Loucy (cell line): ENCODE measurements at regions not wholly inside any gene's neighbourhood (a gene's known extent, or its start where the extent isn't known, plus 50 kb on each side); places are given as distances from the start of the nearest gene placed in this dataset.

ENCODE experiments used
- H2AFZ ChIP-seq: fragments of 200-600 bp; sonication (generic); 2 replicates; pipeline ENCODE4 v1.6.0; 2016; ENCODE audit warnings: antibody characterized with exemption, mild to moderate bottlenecking, low read length, moderate library complexity
- H3F3A ChIP-seq: fragments of 200-600 bp; 2 replicates; pipeline ENCODE4 v1.6.0; 2016; ENCODE audit warnings: antibody characterized with exemption, low read depth, mild to moderate bottlenecking
- H3K27me3 ChIP-seq: fragments of 200-600 bp; sonication (generic); 2 replicates; pipeline ENCODE4 v1.6.1; 2014; ENCODE audit warnings: low read length, mild to moderate bottlenecking; ENCODE audit not compliant: insufficient read depth, poor library complexity, severe bottlenecking
- H3K36me3 ChIP-seq: fragments of 200-600 bp; sonication (generic); 2 replicates; pipeline ENCODE4 v1.6.1; 2016; ENCODE audit warnings: low read length; ENCODE audit not compliant: insufficient read depth
- H3K4me1 ChIP-seq: fragments of 200-600 bp; sonication (generic); 2 replicates; pipeline ENCODE4 v1.5.1; 2014; ENCODE audit warnings: low read length, mild to moderate bottlenecking; ENCODE audit not compliant: insufficient read depth, poor library complexity, severe bottlenecking
- H3K4me2 ChIP-seq: fragments of 200-600 bp; sonication (generic); 2 replicates; pipeline ENCODE4 v1.6.0; 2014; ENCODE audit warnings: antibody characterized with exemption, low read length, low read depth, mild to moderate bottlenecking; ENCODE audit not compliant: poor library complexity, severe bottlenecking
- H3K4me3 ChIP-seq: fragments of 200-600 bp; sonication (generic); 2 replicates; pipeline ENCODE4 v1.5.1; 2014; ENCODE audit warnings: low read length, mild to moderate bottlenecking, mixed read lengths; ENCODE audit not compliant: poor library complexity, severe bottlenecking
- H3K79me2 ChIP-seq: fragments of 200-600 bp; sonication (generic); 2 replicates; pipeline ENCODE4 v1.6.1; 2014; ENCODE audit warnings: low read length; ENCODE audit not compliant: insufficient read depth
- H3K9ac ChIP-seq: fragments of 200-600 bp; sonication (generic); 2 replicates; pipeline ENCODE4 v1.6.0; 2014; ENCODE audit warnings: mild to moderate bottlenecking, low read depth, low read length, moderate library complexity; ENCODE audit not compliant: poor library complexity, severe bottlenecking
- H3K9me2 ChIP-seq: fragments of 200-600 bp; sonication (generic); replicated peaks from 2 replicates; pipeline ENCODE4 v1.6.1; 2016; ENCODE audit warnings: low read depth, low read length, mixed read lengths
- H3K9me3 ChIP-seq: fragments of 200-600 bp; sonication (generic); 2 replicates; pipeline ENCODE4 v1.6.1; 2014; ENCODE audit warnings: mild to moderate bottlenecking, antibody characterized with exemption, low read length, low read depth; ENCODE audit not compliant: insufficient read depth
- H4K20me1 ChIP-seq: fragments of 200-600 bp; sonication (generic); 2 replicates; pipeline ENCODE4 v1.6.0; 2014; ENCODE audit warnings: antibody characterized with exemption, low read length, mild to moderate bottlenecking; ENCODE audit not compliant: insufficient read depth, poor library complexity, severe bottlenecking
- CTCF ChIP-seq: fragments of 200-600 bp; sonication (generic); conservative IDR thresholded peaks from 2 replicates; pipeline ENCODE4 v1.5.1; 2014; ENCODE audit warnings: mild to moderate bottlenecking, antibody characterized with exemption, low read length
- EZH2phosphoT487 ChIP-seq: fragments of 200-600 bp; IDR thresholded peaks from 2 replicates; pipeline ENCODE4 v1.6.1; 2018; ENCODE audit warnings: antibody characterized with exemption, mild to moderate bottlenecking, moderate library complexity, borderline replicate concordance

GRCh38 chr1:213391445-213391844 is 340.4 kb downstream of the RPS6KC1 start:
- H2AFZ ChIP-seq, result no peak overlapping the region
- no peaks in the 10 kb centered on the region for H3K79me2 ChIP-seq
- no peak overlapping the region for H3K4me3 ChIP-seq
- TF ChIP-seq EZH2phosphoT487, result no peak
- no peak for TF ChIP-seq CTCF
- no peaks in the 10 kb centered on the region for H3K27me3 ChIP-seq
- H3K4me2 ChIP-seq, result no peak overlapping the region
- H3K9me3 ChIP-seq, result no peaks in the 10 kb centered on the region
- H3K4me1 ChIP-seq, result no peaks in the 10 kb centered on the region
- H3K36me3 ChIP-seq, result no peaks in the 10 kb centered on the region
- H3K9me2 ChIP-seq, result no peaks in the 10 kb centered on the region
- H3F3A ChIP-seq, result no peaks in the 10 kb centered on the region
- no peak overlapping the region for H3K9ac ChIP-seq
- no peaks in the 10 kb centered on the region for H4K20me1 ChIP-seq

GRCh38 chr1:213393860-213394259 is 342.8 kb downstream of the RPS6KC1 start:
- Histone ChIP-seq H3F3A (no peaks in the 10 kb centered on the region), H3K4me3 (no peak overlapping the region), H3K36me3 (no peaks in the 10 kb centered on the region), H3K4me2 (no peak overlapping the region), H3K9me3 (no peaks in the 10 kb centered on the region), H3K79me2 (no peaks in the 10 kb centered on the region), H3K27me3 (no peaks in the 10 kb centered on the region), H3K4me1 (no peaks in the 10 kb centered on the region), H4K20me1 (no peaks in the 10 kb centered on the region), H2AFZ (no peak overlapping the region), H3K9ac (no peak overlapping the region), H3K9me2 (no peaks in the 10 kb centered on the region)
- TF ChIP-seq EZH2phosphoT487 (no peak), CTCF (no peak)

- Histone ChIP-seq H3K4me2 (no peak overlapping the region), H3K9me2 (no peaks in the 10 kb centered on the region), H2AFZ (no peak overlapping the region), H3K27me3 (no peaks in the 10 kb centered on the region), H3K4me1 (no peaks in the 10 kb centered on the region), H3K36me3 (no peaks in the 10 kb centered on the region), H3F3A (no peaks in the 10 kb centered on the region), H3K9me3 (no peaks in the 10 kb centered on the region), H4K20me1 (no peaks in the 10 kb centered on the region), H3K9ac (no peak overlapping the region), H3K79me2 (no peaks in the 10 kb centered on the region), H3K4me3 (no peak overlapping the region)
- no peak for TF ChIP-seq EZH2phosphoT487
- no peak for TF ChIP-seq CTCF
Measured at GRCh38 chr1:213394837-213395236, 343.8 kb downstream of the RPS6KC1 start.
